GM23338 (cell line): ENCODE measurements at regions not wholly inside any gene's neighbourhood (a gene's known extent, or its start where the extent isn't known, plus 50 kb on each side); places are given as distances from the start of the nearest gene placed in this dataset.

Experiments used
- ATAC-seq: fragments of 200-7000 bp; cut with Tn5 transposase; 3 replicates; pipeline ENCODE4 v1.9.1; 2020
- DNase-seq: peaks from one replicate; pipeline ENCODE4 v3.0.0-alpha.2; 2015; ENCODE audit warnings: low spot score
- H2AFZ ChIP-seq: fragments of 200-600 bp; sonication (generic); 2 replicates; pipeline ENCODE4 v1.8.0; 2016; ENCODE audit warnings: antibody characterized with exemption, mild to moderate bottlenecking, moderate library complexity
- H3F3A ChIP-seq: fragments of 200-600 bp; sonication (generic); replicated peaks from 2 replicates; pipeline ENCODE4 v1.8.0; 2017; ENCODE audit warnings: antibody characterized with exemption, mixed run types, low read depth
- H3K27ac ChIP-seq: fragments of 200-600 bp; sonication (generic); 2 replicates; pipeline ENCODE4 v1.6.1; 2016; ENCODE audit warnings: low read depth
- H3K27me3 ChIP-seq: fragments of 200-600 bp; sonication (generic); 2 replicates; pipeline ENCODE4 v1.8.0; 2016; ENCODE audit warnings: mild to moderate bottlenecking, mixed run types, moderate library complexity; ENCODE audit not compliant: insufficient read depth
- H3K36me3 ChIP-seq: fragments of 200-600 bp; sonication (generic); 2 replicates; pipeline ENCODE4 v1.8.0; 2016; ENCODE audit warnings: mild to moderate bottlenecking; ENCODE audit not compliant: insufficient read depth
- H3K4me1 ChIP-seq: fragments of 200-600 bp; sonication (generic); 2 replicates; pipeline ENCODE4 v1.8.0; 2016; ENCODE audit warnings: mild to moderate bottlenecking, moderate library complexity; ENCODE audit not compliant: insufficient read depth
- H3K4me2 ChIP-seq: fragments of 200-600 bp; sonication (generic); 2 replicates; pipeline ENCODE4 v1.7.1; 2017; ENCODE audit warnings: mixed run types
- H3K4me3 ChIP-seq: fragments of 200-600 bp; sonication (generic); 2 replicates; pipeline ENCODE4 v1.6.1; 2016; ENCODE audit warnings: mixed run types
- H3K79me2 ChIP-seq: fragments of 200-600 bp; sonication (generic); replicated peaks from 2 replicates; pipeline ENCODE4 v1.8.0; 2017; ENCODE audit warnings: mild to moderate bottlenecking; ENCODE audit not compliant: insufficient read depth
- H3K9me2 ChIP-seq: fragments of 200-600 bp; sonication (generic); 2 replicates; pipeline ENCODE4 v1.8.0; 2017; ENCODE audit not compliant: insufficient read depth
- H4K20me1 ChIP-seq: fragments of 200-600 bp; sonication (generic); replicated peaks from 2 replicates; pipeline ENCODE4 v1.8.0; 2017; ENCODE audit warnings: mild to moderate bottlenecking; ENCODE audit not compliant: insufficient read depth
- H3K27ac Mint-ChIP-seq: 2 replicates; pipeline ENCODE4 v1.8.0; 2020; ENCODE audit warnings: inconsistent platforms, mild to moderate bottlenecking, moderate library complexity, mixed read lengths
- H3K27me3 Mint-ChIP-seq: 3 replicates; pipeline ENCODE4 v1.8.0; 2022; ENCODE audit warnings: low read depth, mild to moderate bottlenecking, moderate library complexity, mixed read lengths, inconsistent platforms; ENCODE audit not compliant: insufficient read depth, poor library complexity
- H3K36me3 Mint-ChIP-seq: 3 replicates; pipeline ENCODE4 v1.8.0; 2021; ENCODE audit warnings: low read depth, mild to moderate bottlenecking, inconsistent platforms, moderate library complexity, mixed read lengths
- H3K4me1 Mint-ChIP-seq: 3 replicates; pipeline ENCODE4 v1.8.0; 2020; ENCODE audit warnings: mild to moderate bottlenecking, inconsistent platforms, mixed read lengths
- H3K4me3 Mint-ChIP-seq: 3 replicates; pipeline ENCODE4 v1.8.0; 2021; ENCODE audit warnings: moderate library complexity, mild to moderate bottlenecking, inconsistent platforms, mixed read lengths
- H3K9me3 Mint-ChIP-seq: 3 replicates; pipeline ENCODE4 v1.8.0; 2020; ENCODE audit warnings: moderate library complexity, mild to moderate bottlenecking, inconsistent platforms, mixed read lengths
- CREB1 ChIP-seq: fragments of 250-450 bp; sonication (Bioruptor Pico); IDR thresholded peaks from 2 replicates; pipeline ENCODE4 v1.5.0; 2020; ENCODE audit warnings: low read depth, mild to moderate bottlenecking, moderate library complexity
- EZH2 ChIP-seq: fragments of 200-600 bp; sonication (generic); IDR thresholded peaks from one replicate; pipeline ENCODE4 v1.8.0; 2017; ENCODE audit warnings: antibody characterized with exemption, mild to moderate bottlenecking, low read depth; ENCODE audit not compliant: unreplicated experiment
- JUNB ChIP-seq: IDR thresholded peaks from one replicate; pipeline ENCODE4 v1.6.1; 2016; ENCODE audit warnings: antibody characterized with exemption; ENCODE audit not compliant: unreplicated experiment
- NANOG ChIP-seq: IDR thresholded peaks from 2 replicates; pipeline ENCODE4 v1.6.1; 2016; ENCODE audit warnings: antibody characterized with exemption, borderline replicate concordance
- POLR2AphosphoS5 ChIP-seq: IDR thresholded peaks from 2 replicates; pipeline ENCODE4 v1.6.1; 2016; ENCODE audit warnings: antibody characterized with exemption, low read depth
- ZNF331 ChIP-seq: fragments of 250-450 bp; sonication (Bioruptor Pico); IDR thresholded peaks from 2 replicates; pipeline ENCODE4 v1.5.0; 2020; ENCODE audit warnings: low read depth, mild to moderate bottlenecking, moderate library complexity
- TF ChIP-seq, protein P1 (sequence below): IDR thresholded peaks from one replicate; pipeline ENCODE4 v1.6.1; 2018; ENCODE audit warnings: antibody characterized with exemption; ENCODE audit not compliant: unreplicated experiment
- TF ChIP-seq, protein P2 (sequence below): fragments of 250-450 bp; sonication (Bioruptor Pico); IDR thresholded peaks from 2 replicates; pipeline ENCODE4 v1.5.0; 2020; ENCODE audit warnings: mild to moderate bottlenecking, moderate library complexity
- TF ChIP-seq, protein P3 (sequence below): IDR thresholded peaks from 2 replicates; pipeline ENCODE4 v1.6.1; 2016; ENCODE audit warnings: antibody characterized with exemption

DNA sequence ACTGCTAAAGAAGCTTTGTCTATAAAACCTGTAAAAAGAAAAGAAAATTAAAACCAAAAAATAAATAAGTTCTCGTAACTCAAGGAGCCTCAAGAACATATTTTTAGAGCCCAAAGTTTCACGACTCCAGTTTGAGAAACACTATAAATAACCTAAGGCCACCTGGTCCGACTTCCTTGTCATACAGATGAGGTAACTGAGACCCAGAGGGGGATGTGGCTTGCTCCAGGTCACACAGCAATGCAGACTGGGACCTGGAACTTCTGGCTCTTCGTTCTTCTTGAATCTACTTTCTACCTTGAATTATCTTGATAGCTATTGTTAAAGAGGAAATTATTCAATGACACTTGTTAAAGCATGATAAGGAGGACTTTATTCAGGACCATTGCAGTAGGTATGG, 514.8 kb downstream of the CDK5RAP2 start (continued):
- TF ChIP-seq JUNB, result no peak
- no peak for TF ChIP-seq ZNF331
- TF ChIP-seq NANOG, result no peak

DNA sequence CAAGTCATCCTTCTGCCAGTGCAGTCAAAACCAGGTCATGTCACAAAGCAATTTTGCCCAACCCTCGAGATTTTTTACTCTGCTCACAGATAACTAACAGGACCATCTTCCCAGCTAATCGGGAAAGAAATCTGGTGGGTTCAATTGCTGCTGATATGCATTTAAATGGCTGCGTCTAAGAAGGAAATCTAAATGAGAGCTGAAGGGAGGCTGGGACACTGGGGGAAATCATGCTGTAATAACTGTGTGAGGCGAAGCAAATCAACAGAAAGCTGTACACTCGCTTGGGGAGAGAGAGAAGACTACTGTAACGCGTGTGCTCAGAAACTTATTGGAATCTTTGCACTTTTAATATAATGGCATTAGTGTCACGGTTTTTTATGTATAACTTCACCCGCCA, 535.0 kb downstream of the CDK5RAP2 start:
- Mint-ChIP-seq H3K4me3 (no peak overlapping the region), H3K27ac (0 out of 2 replicates have a peak overlapping the region, but pooled peaks have one; percentile 10), H3K27me3 (no peaks in the 10 kb centered on the region), H3K4me1 (peaks cover 7% of the 10 kb centered on the region), H3K36me3 (no peaks in the 10 kb centered on the region), H3K9me3 (no peaks in the 10 kb centered on the region; the same call in 2 of the 3 replicates)
- Histone ChIP-seq H2AFZ (peak overlapping the region; percentile 39; the same call in 1 of the 2 replicates), H3K36me3 (no peaks in the 10 kb centered on the region), H4K20me1 (no peaks in the 10 kb centered on the region), H3K4me2 (0 out of 2 replicates have a peak overlapping the region, but pooled peaks have one; percentile 51), H3K4me3 (no peak overlapping the region), H3K79me2 (no peaks in the 10 kb centered on the region), H3K27ac (no peak overlapping the region), H3K4me1 (0 out of 2 replicates have a peak, but pooled peaks cover under 1% of the 10 kb centered on the region), H3K9me2 (peaks cover 3% of the 10 kb centered on the region; the same call in 1 of the 2 replicates), H3F3A (no peaks in the 10 kb centered on the region), H3K27me3 (no peaks in the 10 kb centered on the region)
- TF ChIP-seq, protein P1, sequence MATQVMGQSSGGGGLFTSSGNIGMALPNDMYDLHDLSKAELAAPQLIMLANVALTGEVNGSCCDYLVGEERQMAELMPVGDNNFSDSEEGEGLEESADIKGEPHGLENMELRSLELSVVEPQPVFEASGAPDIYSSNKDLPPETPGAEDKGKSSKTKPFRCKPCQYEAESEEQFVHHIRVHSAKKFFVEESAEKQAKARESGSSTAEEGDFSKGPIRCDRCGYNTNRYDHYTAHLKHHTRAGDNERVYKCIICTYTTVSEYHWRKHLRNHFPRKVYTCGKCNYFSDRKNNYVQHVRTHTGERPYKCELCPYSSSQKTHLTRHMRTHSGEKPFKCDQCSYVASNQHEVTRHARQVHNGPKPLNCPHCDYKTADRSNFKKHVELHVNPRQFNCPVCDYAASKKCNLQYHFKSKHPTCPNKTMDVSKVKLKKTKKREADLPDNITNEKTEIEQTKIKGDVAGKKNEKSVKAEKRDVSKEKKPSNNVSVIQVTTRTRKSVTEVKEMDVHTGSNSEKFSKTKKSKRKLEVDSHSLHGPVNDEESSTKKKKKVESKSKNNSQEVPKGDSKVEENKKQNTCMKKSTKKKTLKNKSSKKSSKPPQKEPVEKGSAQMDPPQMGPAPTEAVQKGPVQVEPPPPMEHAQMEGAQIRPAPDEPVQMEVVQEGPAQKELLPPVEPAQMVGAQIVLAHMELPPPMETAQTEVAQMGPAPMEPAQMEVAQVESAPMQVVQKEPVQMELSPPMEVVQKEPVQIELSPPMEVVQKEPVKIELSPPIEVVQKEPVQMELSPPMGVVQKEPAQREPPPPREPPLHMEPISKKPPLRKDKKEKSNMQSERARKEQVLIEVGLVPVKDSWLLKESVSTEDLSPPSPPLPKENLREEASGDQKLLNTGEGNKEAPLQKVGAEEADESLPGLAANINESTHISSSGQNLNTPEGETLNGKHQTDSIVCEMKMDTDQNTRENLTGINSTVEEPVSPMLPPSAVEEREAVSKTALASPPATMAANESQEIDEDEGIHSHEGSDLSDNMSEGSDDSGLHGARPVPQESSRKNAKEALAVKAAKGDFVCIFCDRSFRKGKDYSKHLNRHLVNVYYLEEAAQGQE, result no peak
- ATAC-seq (no peak), DNase-seq (no peak)

DNA sequence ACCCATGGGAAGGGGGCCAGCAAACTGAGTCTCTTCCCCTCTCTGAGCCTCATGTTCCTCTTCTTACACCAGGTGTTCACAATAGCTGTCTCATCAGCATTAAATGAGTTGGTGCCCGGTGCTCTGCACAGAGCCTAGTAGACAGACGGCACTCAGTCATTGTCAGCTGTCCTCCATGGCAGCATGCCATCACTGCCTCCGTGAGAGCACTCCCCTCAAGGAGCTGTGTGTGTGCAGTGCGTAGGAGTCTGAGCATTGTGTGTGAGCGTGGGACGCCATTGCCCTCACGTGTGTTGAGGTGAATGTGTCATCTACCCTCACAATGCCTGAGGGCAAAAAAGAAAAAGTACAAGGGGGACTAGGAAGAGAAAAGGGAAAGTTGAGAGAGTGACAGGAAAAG, 536.5 kb downstream of the CDK5RAP2 start:
- Mint-ChIP-seq H3K27ac (no peak overlapping the region), H3K4me3 (no peak overlapping the region), H3K9me3 (no peaks in the 10 kb centered on the region), H3K36me3 (no peaks in the 10 kb centered on the region), H3K27me3 (no peaks in the 10 kb centered on the region), H3K4me1 (peaks cover 20% of the 10 kb centered on the region)
- Histone ChIP-seq H3K36me3 (no peaks in the 10 kb centered on the region), H4K20me1 (no peaks in the 10 kb centered on the region), H3K9me2 (peaks cover 3% of the 10 kb centered on the region; the same call in 1 of the 2 replicates), H3K4me1 (peaks cover 16% of the 10 kb centered on the region), H3K27me3 (no peaks in the 10 kb centered on the region), H3K27ac (no peak overlapping the region), H3K79me2 (no peaks in the 10 kb centered on the region), H3K4me3 (no peak overlapping the region), H3F3A (no peaks in the 10 kb centered on the region), H3K4me2 (no peak overlapping the region), H2AFZ (no peak overlapping the region)
- ATAC-seq (no peak), DNase-seq (no peak)
- TF ChIP-seq EZH2 (no peak), CREB1 (CRISPR knock-in tag) (no peak), POLR2AphosphoS5 (no peak)
- TF ChIP-seq, protein P2, sequence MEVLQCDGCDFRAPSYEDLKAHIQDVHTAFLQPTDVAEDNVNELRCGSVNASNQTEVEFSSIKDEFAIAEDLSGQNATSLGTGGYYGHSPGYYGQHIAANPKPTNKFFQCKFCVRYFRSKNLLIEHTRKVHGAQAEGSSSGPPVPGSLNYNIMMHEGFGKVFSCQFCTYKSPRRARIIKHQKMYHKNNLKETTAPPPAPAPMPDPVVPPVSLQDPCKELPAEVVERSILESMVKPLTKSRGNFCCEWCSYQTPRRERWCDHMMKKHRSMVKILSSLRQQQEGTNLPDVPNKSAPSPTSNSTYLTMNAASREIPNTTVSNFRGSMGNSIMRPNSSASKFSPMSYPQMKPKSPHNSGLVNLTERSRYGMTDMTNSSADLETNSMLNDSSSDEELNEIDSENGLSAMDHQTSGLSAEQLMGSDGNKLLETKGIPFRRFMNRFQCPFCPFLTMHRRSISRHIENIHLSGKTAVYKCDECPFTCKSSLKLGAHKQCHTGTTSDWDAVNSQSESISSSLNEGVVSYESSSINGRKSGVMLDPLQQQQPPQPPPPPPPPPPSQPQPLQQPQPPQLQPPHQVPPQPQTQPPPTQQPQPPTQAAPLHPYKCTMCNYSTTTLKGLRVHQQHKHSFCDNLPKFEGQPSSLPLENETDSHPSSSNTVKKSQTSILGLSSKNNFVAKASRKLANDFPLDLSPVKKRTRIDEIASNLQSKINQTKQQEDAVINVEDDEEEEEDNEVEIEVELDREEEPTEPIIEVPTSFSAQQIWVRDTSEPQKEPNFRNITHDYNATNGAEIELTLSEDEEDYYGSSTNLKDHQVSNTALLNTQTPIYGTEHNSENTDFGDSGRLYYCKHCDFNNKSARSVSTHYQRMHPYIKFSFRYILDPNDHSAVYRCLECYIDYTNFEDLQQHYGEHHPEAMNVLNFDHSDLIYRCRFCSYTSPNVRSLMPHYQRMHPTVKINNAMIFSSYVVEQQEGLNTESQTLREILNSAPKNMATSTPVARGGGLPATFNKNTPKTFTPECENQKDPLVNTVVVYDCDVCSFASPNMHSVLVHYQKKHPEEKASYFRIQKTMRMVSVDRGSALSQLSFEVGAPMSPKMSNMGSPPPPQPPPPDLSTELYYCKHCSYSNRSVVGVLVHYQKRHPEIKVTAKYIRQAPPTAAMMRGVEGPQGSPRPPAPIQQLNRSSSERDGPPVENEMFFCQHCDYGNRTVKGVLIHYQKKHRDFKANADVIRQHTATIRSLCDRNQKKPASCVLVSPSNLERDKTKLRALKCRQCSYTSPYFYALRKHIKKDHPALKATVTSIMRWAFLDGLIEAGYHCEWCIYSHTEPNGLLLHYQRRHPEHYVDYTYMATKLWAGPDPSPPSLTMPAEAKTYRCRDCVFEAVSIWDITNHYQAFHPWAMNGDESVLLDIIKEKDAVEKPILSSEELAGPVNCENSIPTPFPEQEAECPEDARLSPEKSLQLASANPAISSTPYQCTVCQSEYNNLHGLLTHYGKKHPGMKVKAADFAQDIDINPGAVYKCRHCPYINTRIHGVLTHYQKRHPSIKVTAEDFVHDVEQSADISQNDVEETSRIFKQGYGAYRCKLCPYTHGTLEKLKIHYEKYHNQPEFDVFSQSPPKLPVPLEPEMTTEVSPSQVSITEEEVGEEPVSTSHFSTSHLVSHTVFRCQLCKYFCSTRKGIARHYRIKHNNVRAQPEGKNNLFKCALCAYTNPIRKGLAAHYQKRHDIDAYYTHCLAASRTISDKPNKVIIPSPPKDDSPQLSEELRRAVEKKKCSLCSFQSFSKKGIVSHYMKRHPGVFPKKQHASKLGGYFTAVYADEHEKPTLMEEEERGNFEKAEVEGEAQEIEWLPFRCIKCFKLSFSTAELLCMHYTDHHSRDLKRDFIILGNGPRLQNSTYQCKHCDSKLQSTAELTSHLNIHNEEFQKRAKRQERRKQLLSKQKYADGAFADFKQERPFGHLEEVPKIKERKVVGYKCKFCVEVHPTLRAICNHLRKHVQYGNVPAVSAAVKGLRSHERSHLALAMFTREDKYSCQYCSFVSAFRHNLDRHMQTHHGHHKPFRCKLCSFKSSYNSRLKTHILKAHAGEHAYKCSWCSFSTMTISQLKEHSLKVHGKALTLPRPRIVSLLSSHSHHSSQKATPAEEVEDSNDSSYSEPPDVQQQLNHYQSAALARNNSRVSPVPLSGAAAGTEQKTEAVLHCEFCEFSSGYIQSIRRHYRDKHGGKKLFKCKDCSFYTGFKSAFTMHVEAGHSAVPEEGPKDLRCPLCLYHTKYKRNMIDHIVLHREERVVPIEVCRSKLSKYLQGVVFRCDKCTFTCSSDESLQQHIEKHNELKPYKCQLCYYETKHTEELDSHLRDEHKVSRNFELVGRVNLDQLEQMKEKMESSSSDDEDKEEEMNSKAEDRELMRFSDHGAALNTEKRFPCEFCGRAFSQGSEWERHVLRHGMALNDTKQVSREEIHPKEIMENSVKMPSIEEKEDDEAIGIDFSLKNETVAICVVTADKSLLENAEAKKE (CRISPR knock-in tag), result no peak
- TF ChIP-seq, protein P3, sequence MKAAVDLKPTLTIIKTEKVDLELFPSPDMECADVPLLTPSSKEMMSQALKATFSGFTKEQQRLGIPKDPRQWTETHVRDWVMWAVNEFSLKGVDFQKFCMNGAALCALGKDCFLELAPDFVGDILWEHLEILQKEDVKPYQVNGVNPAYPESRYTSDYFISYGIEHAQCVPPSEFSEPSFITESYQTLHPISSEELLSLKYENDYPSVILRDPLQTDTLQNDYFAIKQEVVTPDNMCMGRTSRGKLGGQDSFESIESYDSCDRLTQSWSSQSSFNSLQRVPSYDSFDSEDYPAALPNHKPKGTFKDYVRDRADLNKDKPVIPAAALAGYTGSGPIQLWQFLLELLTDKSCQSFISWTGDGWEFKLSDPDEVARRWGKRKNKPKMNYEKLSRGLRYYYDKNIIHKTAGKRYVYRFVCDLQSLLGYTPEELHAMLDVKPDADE, result no peak
